ENCODE measurements at regions not wholly inside any gene's neighbourhood (a gene's known extent, or its start where the extent isn't known, plus 50 kb on each side); places are given as distances from the start of the nearest gene placed in this dataset.

GRCh38 chr18:66995270-66995669 lies 391.4 kb upstream of the CDH19 start:
- no peak overlapping the region for H4K91ac ChIP-seq (ENCODE audit: insufficient read length, low read depth, low read length)
- Mint-ChIP-seq H3K4me1 (peaks cover 0 to 14% of the 10 kb centered on the region in 2 experiments; a peak in 2 of 4 replicates), H3K36me3 (ENCODE audit: insufficient read depth in 1 of 3, low read depth in 3 of 3) (no peaks in the 10 kb centered on the region), H3K9me3 (no peaks in the 10 kb centered on the region), H3K27ac (no peak overlapping the region), H3K4me3 (no peak overlapping the region), H3K27me3 (ENCODE audit: low read depth) (no peaks in the 10 kb centered on the region)
- no peaks in the 10 kb centered on the region for H3K4me1 ChIP-seq (ENCODE audit: insufficient read depth, low read length)
- H3K4ac ChIP-seq (ENCODE audit: low read depth, low read length): no peak overlapping the region
- H3K27ac ChIP-seq (ENCODE audit: insufficient read length, low read depth, low read length): no peak overlapping the region
- TF ChIP-seq CTCF (conservative IDR thresholded peaks at IDR 0.05): no peak
- no peak for DNase-seq
- H3K27me3 ChIP-seq (ENCODE audit: insufficient read depth, low read length): no peaks in the 10 kb centered on the region
- no peak overlapping the region for H3K23ac ChIP-seq (ENCODE audit: insufficient read length, low read depth, low read length)
- H4K8ac ChIP-seq (replicated peaks; ENCODE audit: insufficient read length, low read depth, low read length): no peak overlapping the region
- no peak overlapping the region for H2AK5ac ChIP-seq (ENCODE audit: insufficient read length, low read length)
- H3K14ac ChIP-seq (ENCODE audit: insufficient read depth, low read length): no peak overlapping the region
- no peak overlapping the region for H3T11ph ChIP-seq (ENCODE audit: low read length)
- H4K20me1 ChIP-seq (ENCODE audit: control insufficient read depth, insufficient read depth, insufficient read length): no peaks in the 10 kb centered on the region
- no peak overlapping the region for H3K56ac ChIP-seq (ENCODE audit: insufficient read length, low read depth, low read length)
- H2BK5ac ChIP-seq (ENCODE audit: insufficient read length, low read length): no peak overlapping the region
- H3K4me2 ChIP-seq (ENCODE audit: insufficient read depth, insufficient read length, low read length): no peak overlapping the region
- no peak overlapping the region for H2BK20ac ChIP-seq (ENCODE audit: low read depth, low read length, poor library complexity, severe bottlenecking)
- no peak overlapping the region for H2BK15ac ChIP-seq (ENCODE audit: low read depth, low read length)
- H3K9ac ChIP-seq (ENCODE audit: extremely low read depth, insufficient read length, low read length): no peak overlapping the region
- WGBS (ENCODE audit: extremely low coverage, insufficient read length, low lambda C conversion rate): no CpG with 5 or more reads among the region's 2 CpGs
- H3K18ac ChIP-seq (ENCODE audit: insufficient read length, low read depth, low read length): no peak overlapping the region
- H2AFZ ChIP-seq (ENCODE audit: low read length): no peak overlapping the region
- no peak overlapping the region for H4K5ac ChIP-seq (ENCODE audit: insufficient read length, low read depth, low read length)
- H2BK120ac ChIP-seq (ENCODE audit: low read depth, low read length, poor library complexity, severe bottlenecking): no peak overlapping the region
- no peaks in the 10 kb centered on the region for H3K9me3 ChIP-seq (ENCODE audit: control insufficient read depth, low read depth, low read length)
- H3K79me1 ChIP-seq (ENCODE audit: insufficient read depth, low read depth, low read length, poor library complexity, severe bottlenecking): no peaks in the 10 kb centered on the region
- H2BK12ac ChIP-seq (ENCODE audit: insufficient read length, low read depth, low read length): no peak overlapping the region
- H3K23me2 ChIP-seq (ENCODE audit: insufficient read length, low read depth, low read length, poor library complexity, severe bottlenecking): no peaks in the 10 kb centered on the region
- no peaks in the 10 kb centered on the region for H3K79me2 ChIP-seq (ENCODE audit: insufficient read depth, low read length)
